ENCODE measurements at regions not wholly inside any gene's neighbourhood (a gene's known extent, or its start where the extent isn't known, plus 50 kb on each side); places are given as distances from the start of the nearest gene placed in this dataset.

DNA sequence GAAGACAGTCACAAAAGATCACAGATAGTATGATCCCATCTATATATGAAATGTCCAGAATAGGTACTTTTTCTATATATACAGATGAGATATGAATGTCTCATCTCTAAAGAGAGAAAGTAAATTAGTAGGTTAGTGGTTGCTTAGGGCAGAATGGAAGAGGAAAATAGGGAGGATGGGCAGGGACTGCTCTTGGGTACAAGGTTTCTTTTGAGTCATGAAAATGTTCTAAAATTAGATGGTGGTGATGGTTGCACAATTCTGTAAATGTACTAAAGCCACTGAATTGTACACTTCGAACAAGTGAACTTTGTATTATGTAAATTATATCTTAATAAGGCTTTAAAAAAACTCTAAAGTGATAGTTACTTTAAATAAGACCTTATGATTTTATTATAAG lies 59.6 kb upstream of the GRAMD2B start:
- DNase-seq (ENCODE audit: extremely low read depth, low read depth): no peak
- TF ChIP-seq, protein P1, sequence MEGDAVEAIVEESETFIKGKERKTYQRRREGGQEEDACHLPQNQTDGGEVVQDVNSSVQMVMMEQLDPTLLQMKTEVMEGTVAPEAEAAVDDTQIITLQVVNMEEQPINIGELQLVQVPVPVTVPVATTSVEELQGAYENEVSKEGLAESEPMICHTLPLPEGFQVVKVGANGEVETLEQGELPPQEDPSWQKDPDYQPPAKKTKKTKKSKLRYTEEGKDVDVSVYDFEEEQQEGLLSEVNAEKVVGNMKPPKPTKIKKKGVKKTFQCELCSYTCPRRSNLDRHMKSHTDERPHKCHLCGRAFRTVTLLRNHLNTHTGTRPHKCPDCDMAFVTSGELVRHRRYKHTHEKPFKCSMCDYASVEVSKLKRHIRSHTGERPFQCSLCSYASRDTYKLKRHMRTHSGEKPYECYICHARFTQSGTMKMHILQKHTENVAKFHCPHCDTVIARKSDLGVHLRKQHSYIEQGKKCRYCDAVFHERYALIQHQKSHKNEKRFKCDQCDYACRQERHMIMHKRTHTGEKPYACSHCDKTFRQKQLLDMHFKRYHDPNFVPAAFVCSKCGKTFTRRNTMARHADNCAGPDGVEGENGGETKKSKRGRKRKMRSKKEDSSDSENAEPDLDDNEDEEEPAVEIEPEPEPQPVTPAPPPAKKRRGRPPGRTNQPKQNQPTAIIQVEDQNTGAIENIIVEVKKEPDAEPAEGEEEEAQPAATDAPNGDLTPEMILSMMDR (IDR thresholded peaks at IDR 0.05; ENCODE audit: low read depth, low read length, missing control alignments): no peak
- no peak overlapping the region for H3K4me3 ChIP-seq (replicated peaks; ENCODE audit: low read depth, low read length)

GRCh38 chr5:126364206-126364902 lies 58.9 kb upstream of the GRAMD2B start:
- DNase-seq (ENCODE audit: extremely low read depth, low read depth): no peak
- TF ChIP-seq, protein P1 (IDR thresholded peaks at IDR 0.05; ENCODE audit: low read depth, low read length, missing control alignments): no peak
- H3K4me3 ChIP-seq (replicated peaks; ENCODE audit: low read depth, low read length): no peak overlapping the region

- TF ChIP-seq, protein P1 (IDR thresholded peaks at IDR 0.05; ENCODE audit: low read depth, low read length, missing control alignments): no peak
- DNase-seq (ENCODE audit: extremely low read depth, low read depth): no peak
- H3K4me3 ChIP-seq (replicated peaks; ENCODE audit: low read depth, low read length): no peak overlapping the region
Observed at GRCh38 chr5:126365446-126366198, 57.6 kb upstream of the GRAMD2B start.

DNA sequence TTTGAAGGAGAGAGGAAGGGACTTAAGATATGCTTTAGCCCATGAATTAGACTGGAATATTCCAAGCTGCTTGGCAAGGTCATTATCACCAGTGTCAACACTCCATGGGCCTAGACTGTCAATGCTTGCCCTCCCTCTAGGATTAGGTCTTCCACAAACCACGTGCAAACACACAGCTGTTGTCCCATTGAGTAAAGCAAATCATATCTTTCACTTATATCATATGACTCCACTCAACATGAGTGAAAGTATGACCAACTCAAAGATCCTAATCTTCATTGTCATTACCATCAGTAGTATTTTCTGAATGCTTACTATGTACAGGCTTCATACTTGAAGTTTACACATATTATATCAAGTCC lies 57.0 kb upstream of the GRAMD2B start:
- no peak for DNase-seq (ENCODE audit: extremely low read depth, low read depth)
- no peak overlapping the region for H3K4me3 ChIP-seq (replicated peaks; ENCODE audit: low read depth, low read length)
- TF ChIP-seq, protein P1 (IDR thresholded peaks at IDR 0.05; ENCODE audit: low read depth, low read length, missing control alignments): no peak

DNA sequence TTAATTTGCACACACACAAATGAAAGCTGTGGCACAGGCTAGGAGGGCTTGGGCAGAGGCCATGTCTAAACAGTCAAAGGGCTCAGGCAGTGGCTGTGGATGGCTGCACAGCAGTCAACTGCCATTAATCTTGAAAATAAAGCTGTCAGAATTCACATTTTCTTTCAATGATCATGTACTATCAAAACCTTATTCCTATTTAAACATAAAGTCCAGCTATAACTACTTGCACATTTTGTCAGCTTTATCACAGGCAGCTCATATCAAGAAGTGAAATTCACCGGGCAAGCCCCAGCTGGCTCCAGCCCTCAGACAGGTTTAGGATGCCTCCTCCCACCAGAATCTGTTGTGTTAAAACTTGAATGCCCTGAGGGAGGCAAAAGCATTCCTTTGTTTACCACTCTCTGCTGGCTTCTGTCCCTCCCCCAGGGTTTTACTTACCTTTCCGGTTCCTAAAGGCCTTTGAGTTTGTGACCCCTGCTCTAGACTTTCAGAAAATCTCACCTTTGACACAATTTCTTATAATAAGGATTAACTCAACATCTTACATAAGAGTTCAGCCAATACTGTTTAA lies 54.9 kb upstream of the GRAMD2B start:
- TF ChIP-seq, protein P1 (IDR thresholded peaks at IDR 0.05; ENCODE audit: low read depth, low read length, missing control alignments): no peak
- no peak overlapping the region for H3K4me3 ChIP-seq (replicated peaks; ENCODE audit: low read depth, low read length)
- no peak for DNase-seq (ENCODE audit: extremely low read depth, low read depth)

GRCh38 chr5:126369083-126369482 lies 54.1 kb upstream of the GRAMD2B start:
- TF ChIP-seq, protein P1 (IDR thresholded peaks at IDR 0.05; ENCODE audit: low read depth, low read length, missing control alignments): no peak
- no peak overlapping the region for H3K4me3 ChIP-seq (replicated peaks; ENCODE audit: low read depth, low read length)
- no peak for DNase-seq (ENCODE audit: extremely low read depth, low read depth)
